ENCODE measurements at regions not wholly inside any gene's neighbourhood (a gene's known extent, or its start where the extent isn't known, plus 50 kb on each side); places are given as distances from the start of the nearest gene placed in this dataset.

- TF ChIP-seq EZH2phosphoT487 (IDR thresholded peaks at IDR 0.05; ENCODE audit: borderline replicate concordance, low read depth, low read length) (no peak), CTCF (conservative IDR thresholded peaks at IDR 0.05; ENCODE audit: low read length) (no peak)
- H3K9me3 ChIP-seq (ENCODE audit: low read length) = no peaks in the 10 kb centered on the region
- ChIA-PET CTCF (ENCODE audit: unreplicated experiment) (no interaction called here), POLR2A (interaction anchor here (0.7 to 1.0 kb wide), 2 partner anchors 40 to 54 kb away, joined by 3 read pairs; no protein-coding TSS in a partner anchor)
- H3K4me3 ChIP-seq (ENCODE audit: low read depth, low read length, poor library complexity, severe bottlenecking) = no peak overlapping the region
- no peaks in the 10 kb centered on the region for H3K4me1 ChIP-seq (ENCODE audit: insufficient read depth, low read length, poor library complexity, severe bottlenecking)
- no peaks in the 10 kb centered on the region for H4K20me1 ChIP-seq (ENCODE audit: insufficient read depth, low read length)
- no peak overlapping the region for H2AFZ ChIP-seq (ENCODE audit: low read length)
- intact Hi-C loops (cut with micrococcal nuclease; ENCODE audit: unreplicated experiment) = no loop called here
- H3K27ac ChIP-seq (ENCODE audit: low read depth, low read length, poor library complexity, severe bottlenecking) = no peak overlapping the region
- no TSS peak for BruUV-seq (replicated peaks)
- H3K9me2 ChIP-seq (ENCODE audit: insufficient read depth, low read length) = no peaks in the 10 kb centered on the region
- H3K4me2 ChIP-seq (ENCODE audit: low read length) = no peak overlapping the region
- DNase-seq (ENCODE audit: low spot score) = no peak
- H3K79me2 ChIP-seq (ENCODE audit: insufficient read depth, low read depth, low read length) = no peaks in the 10 kb centered on the region
- H3K36me3 ChIP-seq (ENCODE audit: insufficient read depth, low read length) = no peaks in the 10 kb centered on the region
Measured at GRCh38 chr12:17456486-17456885, 633.5 kb downstream of the RERGL start.

GRCh38 chr12:17438141-17438540, 651.9 kb downstream of the RERGL start:
- Histone ChIP-seq H4K20me1 (ENCODE audit: insufficient read depth, low read length) (no peaks in the 10 kb centered on the region), H3K4me3 (ENCODE audit: low read depth, low read length, poor library complexity, severe bottlenecking) (no peak overlapping the region), H3K4me1 (ENCODE audit: insufficient read depth, low read length, poor library complexity, severe bottlenecking) (no peaks in the 10 kb centered on the region), H2AFZ (ENCODE audit: low read length) (no peak overlapping the region), H3K9me3 (ENCODE audit: low read length) (0 out of 2 replicates have a peak, but pooled peaks cover 6% of the 10 kb centered on the region), H3K79me2 (ENCODE audit: insufficient read depth, low read depth, low read length) (no peaks in the 10 kb centered on the region), H3K27ac (ENCODE audit: low read depth, low read length, poor library complexity, severe bottlenecking) (no peak overlapping the region), H3K4me2 (ENCODE audit: low read length) (no peak overlapping the region), H3K36me3 (ENCODE audit: insufficient read depth, low read length) (no peaks in the 10 kb centered on the region), H3K9me2 (ENCODE audit: insufficient read depth, low read length) (no peaks in the 10 kb centered on the region)
- ChIA-PET POLR2A (no interaction called here), CTCF (ENCODE audit: unreplicated experiment) (no interaction called here)
- intact Hi-C loops (cut with micrococcal nuclease; ENCODE audit: unreplicated experiment) = no loop called here
- no TSS peak for BruUV-seq (replicated peaks)
- DNase-seq (ENCODE audit: low spot score) = no peak
- no peak for TF ChIP-seq EZH2phosphoT487 (IDR thresholded peaks at IDR 0.05; ENCODE audit: borderline replicate concordance, low read depth, low read length)
- no peak for TF ChIP-seq CTCF (conservative IDR thresholded peaks at IDR 0.05; ENCODE audit: low read length)

DNA sequence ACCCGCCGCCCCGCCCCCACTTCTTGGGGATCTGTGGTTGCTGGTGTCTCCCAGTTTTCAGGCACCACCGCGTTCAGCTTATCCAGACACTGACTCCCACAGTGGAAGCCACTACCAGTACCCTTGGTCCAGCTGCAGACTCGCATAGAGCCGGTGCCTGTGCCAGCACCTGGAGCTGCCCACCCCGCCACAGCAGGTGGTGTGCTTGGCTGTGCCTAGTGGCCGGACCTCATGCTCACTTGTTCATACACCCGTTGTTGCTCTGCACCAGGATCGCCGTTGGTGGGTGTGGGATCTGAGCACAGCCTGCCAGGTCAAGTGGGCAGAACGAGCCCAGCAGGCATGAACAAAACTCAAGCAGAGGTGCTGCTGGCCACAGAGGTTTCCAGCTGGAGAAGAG, 673.2 kb downstream of the RERGL start:
- intact Hi-C loops (cut with micrococcal nuclease; ENCODE audit: unreplicated experiment) = no loop called here
- Histone ChIP-seq H3K36me3 (ENCODE audit: insufficient read depth, low read length) (no peaks in the 10 kb centered on the region), H4K20me1 (ENCODE audit: insufficient read depth, low read length) (no peaks in the 10 kb centered on the region), H3K4me2 (ENCODE audit: low read length) (no peak overlapping the region), H3K4me3 (ENCODE audit: low read depth, low read length, poor library complexity, severe bottlenecking) (no peak overlapping the region), H3K4me1 (ENCODE audit: insufficient read depth, low read length, poor library complexity, severe bottlenecking) (no peaks in the 10 kb centered on the region), H3K9me2 (ENCODE audit: insufficient read depth, low read length) (no peaks in the 10 kb centered on the region), H3K27ac (ENCODE audit: low read depth, low read length, poor library complexity, severe bottlenecking) (no peak overlapping the region), H2AFZ (ENCODE audit: low read length) (no peak overlapping the region), H3K79me2 (ENCODE audit: insufficient read depth, low read depth, low read length) (no peaks in the 10 kb centered on the region), H3K9me3 (ENCODE audit: low read length) (no peaks in the 10 kb centered on the region)
- TF ChIP-seq CTCF (conservative IDR thresholded peaks at IDR 0.05; ENCODE audit: low read length) (no peak), EZH2phosphoT487 (IDR thresholded peaks at IDR 0.05; ENCODE audit: borderline replicate concordance, low read depth, low read length) (no peak)
- ChIA-PET POLR2A (interaction anchor here (1.1 kb wide), 1 partner anchor 40 kb away, joined by 3 read pairs; no protein-coding TSS in a partner anchor), CTCF (ENCODE audit: unreplicated experiment) (no interaction called here)
- no peak for DNase-seq (ENCODE audit: low spot score)
- no TSS peak for BruUV-seq (replicated peaks)
